ENCODE measurements at regions not wholly inside any gene's neighbourhood (a gene's known extent, or its start where the extent isn't known, plus 50 kb on each side); places are given as distances from the start of the nearest gene placed in this dataset.

DNA sequence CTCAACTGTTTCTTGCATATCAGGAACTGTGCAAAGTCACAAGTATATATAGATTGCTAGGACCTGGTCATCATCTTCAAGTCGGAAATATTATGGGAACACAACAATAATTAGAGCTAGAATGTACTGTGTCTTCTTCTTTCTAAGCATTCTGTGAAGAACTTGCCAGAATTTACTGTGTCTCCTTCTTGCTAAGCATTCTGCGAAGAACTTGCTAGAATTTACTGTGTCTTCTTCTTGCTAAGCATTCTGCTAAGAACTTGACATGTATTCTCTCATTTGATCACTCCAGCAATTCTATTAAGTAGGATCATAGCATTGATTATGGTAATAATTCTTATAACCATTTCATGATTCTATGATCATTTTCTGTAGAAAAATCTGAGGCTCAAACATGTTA lies 231.7 kb downstream of the FOXL1 start:
- no peak for DNase-seq

DNA sequence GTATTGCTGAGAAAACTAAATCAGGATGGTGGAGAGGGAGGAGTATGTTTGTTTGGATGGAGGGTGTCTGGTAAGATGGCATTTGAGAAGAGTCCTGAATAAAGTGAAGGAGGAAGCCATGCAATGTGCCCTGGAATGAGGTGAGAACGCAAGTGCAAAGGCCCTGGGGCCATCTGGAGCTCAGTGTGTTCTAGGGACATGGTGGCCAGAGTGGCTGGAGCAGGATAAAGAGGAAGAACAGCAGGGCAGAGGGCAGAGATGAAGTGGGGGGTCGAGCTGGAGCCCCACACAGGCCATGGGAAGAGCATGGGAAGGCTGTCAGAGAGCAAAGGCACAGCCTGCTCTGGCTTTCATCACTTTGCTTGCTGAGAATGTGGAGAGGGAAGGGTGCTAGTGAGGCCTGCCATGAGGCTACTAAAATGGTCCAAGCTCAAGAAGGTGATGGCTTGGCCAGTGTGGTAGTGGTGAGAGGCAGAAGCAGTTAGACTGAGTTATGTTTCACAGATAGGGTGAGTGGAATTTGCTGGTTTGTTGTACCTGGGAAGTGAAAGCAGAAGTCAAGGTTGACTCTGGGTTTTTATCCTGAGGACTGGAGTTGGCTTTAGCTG lies 234.1 kb downstream of the FOXL1 start:
- no peak for DNase-seq

DNA sequence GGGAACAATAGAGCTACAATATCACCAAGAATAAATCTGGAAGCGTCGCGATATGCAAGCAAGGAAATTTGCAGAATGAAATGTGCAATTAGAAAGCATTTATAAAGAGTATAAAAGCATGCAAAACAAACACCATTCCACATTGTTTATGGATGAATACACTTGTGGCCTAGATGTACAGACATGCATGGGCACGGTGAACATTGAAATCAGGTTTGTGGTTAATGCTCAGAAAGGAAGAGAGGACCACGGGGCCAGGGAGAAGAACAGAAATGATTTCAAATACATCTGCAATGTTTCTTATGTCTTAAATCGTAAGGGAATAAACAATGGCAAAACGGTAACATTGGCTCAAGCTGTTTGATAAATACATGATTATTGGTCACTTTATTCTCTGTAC lies 235.9 kb downstream of the FOXL1 start:
- DNase-seq: no peak

DNA sequence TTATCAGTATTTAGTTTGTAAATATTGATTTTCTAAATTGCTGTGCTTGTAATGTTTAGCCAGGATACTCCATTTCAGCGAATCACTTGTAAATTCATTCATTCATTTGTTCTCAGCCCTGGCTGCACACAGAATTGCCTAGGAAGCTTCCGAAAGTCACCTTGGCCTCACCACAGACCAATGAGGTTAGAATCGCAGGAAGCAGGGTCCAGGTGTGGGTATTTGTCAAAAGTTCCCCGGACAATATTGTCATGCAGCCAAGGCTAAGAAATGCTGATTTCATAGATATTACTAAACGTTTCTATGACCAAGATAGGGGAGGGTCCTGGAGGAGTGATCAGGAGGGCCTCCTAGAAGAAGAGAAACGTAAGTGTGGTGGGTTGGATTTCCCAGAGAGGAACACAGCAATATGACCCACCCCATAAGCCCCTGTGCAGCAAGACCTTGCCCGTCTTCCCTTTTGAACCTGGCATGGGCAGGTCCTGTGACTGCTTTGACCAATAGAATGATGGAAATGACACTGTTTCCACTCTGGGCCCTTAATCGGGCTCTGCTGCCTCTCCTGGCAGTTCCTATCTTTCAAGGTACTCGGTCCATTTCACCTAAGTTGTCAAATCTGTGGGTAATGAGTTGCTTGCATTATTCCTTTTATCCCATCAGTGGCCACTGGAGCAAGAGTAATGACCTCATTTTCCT lies 238.7 kb downstream of the FOXL1 start:
- no peak for DNase-seq

DNA sequence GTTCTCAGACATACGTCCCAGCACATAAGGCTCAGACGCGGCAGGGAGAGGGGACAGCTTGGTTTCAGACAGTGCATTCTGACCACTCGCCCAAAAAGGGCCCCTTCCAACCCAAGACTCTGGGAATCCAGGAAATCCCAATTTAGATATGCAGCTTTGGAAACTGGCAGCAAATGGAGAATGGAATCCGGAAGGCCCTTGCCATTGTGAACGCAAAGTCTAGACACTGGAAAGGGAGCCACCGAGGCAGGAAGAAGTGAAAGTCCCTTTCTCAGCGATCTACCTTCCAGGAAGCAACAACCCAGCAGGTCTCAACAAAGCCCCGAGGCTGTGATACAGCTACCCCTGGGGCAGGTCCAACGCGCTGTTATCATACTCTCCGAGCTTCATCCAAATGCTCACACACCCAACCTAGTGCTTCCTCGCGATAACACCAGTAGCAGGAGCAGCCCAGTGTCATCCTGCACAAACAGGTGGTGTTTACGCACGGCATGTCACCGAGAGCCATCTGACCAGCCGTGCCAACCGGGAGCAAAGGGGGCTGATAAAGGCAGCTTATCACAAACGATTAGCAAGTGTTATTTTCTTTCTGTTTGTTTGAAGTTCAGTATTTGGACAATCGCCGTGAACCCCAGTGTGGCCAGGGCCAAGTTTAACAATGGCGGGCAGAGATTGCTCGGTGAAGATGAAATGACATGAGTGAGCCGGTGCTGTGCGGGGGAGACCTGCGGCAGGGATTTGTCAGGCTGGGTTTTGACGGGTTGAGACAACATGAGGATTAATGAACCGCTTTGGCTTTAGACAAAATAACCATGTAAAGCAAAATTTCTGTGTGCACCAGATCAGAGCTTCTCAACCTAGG lies 240.6 kb downstream of the FOXL1 start:
- DNase-seq: no peak

DNA sequence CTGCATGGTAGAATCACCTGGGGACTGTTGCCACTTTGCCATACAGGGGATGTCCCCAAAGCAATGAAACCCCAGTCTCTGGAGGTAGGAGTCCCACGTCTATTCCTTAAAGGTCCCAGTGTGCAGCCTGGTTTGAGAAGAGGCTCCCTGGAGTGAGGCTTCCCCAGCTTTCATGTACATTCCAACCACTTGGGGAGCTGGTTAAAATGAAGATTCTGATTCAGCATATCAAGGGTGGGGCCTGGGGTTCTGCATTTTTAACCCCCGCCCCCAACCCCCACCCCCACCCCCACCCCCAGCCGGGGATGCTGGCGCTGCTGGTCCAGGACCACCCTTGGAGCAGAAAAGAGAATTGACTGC lies 241.2 kb downstream of the FOXL1 start:
- DNase-seq: no peak

DNA sequence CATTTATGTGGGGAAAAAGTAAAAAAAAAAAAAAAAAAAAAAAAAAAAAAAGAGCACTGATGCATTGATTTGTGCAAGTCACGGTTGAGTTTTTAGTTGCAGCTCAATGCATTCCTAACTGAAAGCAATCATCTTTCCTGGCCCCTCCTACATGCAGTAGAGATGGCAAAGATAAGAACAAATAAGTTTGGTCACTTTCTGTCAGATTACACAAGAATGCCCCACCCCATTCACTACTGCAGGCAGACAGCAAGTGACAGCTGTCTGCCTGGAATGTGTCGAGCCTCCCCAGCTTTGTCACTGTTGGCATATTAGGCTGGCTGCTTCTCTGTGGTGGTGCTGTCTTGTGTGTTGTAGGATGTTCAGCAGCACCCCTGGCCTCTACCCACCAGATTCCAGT lies 243.5 kb downstream of the FOXL1 start:
- DNase-seq: no peak

DNA sequence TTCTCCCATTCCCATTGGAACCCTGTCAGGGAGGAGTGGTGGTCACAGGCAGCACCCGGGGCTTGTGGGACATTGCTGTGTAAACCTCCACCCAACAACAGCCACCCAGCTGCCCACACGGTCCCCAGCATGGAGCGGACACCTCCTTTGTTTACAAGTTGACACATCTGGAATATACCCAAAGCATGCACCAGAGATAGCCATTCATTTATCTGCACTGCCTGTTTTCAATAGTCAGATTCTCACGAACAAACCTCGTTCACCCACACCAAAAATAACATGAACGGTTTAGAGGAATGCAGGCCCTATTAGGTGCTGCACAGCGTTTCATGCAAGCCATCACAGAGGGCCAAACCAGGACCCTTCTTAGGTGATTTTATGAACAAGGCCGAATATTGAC lies 244.8 kb downstream of the FOXL1 start:
- no peak for DNase-seq

DNA sequence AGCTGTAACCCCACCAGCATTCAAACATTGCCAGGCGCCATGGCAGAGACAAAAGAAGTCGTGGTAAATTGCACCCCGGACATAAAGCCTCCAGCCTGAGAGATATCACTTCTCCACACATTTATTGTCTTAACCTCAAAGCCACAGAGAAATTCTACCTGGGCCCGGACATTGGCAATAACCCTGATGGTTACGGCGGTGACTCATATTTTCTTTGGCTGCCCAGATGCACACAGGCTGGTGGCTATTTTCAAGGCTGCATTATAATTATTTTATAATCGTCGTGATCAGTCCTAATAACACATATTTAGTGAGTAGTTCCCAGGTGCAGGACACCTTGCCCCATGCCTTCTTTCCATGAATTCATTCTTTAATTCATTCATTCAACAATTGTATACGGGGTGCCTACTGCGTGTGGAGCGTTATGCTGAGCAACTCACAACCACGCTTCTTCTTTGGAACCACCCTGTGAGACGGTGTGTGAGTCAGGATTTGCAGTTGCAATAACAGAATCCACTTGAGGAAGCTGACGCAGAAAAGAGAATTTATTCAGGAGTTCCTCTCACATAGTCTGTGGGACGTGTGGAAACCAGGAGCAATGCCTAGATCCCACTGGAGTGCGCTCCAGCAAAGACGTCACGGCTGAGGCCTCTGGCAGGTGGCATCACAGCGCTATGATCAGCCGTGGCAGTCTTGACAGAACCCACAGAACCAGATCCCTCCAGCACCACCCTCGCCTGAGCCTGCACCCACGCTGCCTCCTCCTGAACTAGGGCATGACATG lies 245.7 kb downstream of the FOXL1 start:
- DNase-seq: no peak

DNA sequence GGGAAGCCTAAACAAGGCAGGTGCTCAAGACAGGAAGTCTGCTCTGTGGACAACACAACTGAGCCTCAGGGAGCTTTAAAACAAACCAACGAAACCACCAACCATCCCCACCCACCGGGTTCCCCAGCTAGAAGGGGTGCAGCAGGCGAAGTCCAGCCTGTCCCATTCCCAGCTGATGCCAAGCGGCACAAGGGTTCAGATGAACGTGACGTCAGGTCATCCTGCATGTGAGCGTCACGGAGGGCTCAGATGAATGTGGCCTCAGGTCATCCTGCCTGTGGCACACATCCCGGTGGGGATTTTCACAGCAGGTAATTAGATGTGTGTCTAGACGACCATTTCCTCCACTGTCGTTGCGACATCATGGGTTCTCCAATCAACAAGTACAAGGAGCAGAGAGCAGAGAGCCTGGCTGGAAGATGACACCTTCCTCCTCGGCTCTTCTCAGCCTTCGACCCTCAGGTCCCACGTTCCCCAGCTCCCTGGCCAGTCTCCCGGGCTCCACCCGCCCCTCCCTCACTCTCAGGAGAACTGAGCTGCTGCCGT lies 246.5 kb downstream of the FOXL1 start:
- no peak for DNase-seq

DNA sequence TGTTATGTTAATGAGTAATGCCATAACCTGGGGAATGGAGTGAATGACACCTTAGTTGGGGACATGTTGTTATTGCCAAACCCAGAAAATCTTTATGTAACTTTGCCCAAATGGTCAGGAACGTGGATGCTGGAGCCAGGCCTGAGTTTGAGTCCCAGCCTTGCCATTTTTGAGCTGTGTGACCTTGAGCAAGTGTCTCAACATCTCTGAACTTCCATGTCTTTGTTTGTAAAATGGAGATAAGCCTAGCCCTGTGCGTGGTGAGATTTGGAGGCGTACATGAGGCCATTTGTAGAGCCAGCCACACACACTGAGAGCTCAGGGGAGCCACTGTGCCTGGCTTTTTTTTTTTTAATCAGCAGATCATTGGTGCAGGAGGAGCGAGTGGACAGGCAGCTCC lies 247.3 kb downstream of the FOXL1 start:
- DNase-seq: no peak

DNA sequence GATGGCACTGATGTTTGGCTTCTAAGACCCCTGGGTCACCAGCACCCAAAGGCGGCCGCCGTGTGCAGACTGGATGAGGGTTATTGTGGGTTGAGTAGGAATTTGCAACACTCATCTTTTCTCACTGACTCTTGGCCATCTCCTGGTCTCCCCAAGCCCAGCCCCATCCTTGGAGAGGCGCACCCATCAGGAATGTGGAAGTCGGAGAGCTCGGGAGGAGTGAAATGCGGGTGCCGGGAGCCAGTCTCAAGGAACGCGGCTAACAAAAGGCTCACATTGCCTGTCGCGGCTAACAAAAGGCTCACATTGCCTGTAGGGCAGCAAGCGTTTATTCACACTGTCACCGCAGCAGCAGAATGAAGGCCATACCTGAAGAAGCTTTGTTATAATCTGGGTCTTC lies 248.6 kb downstream of the FOXL1 start:
- no peak for DNase-seq

DNA sequence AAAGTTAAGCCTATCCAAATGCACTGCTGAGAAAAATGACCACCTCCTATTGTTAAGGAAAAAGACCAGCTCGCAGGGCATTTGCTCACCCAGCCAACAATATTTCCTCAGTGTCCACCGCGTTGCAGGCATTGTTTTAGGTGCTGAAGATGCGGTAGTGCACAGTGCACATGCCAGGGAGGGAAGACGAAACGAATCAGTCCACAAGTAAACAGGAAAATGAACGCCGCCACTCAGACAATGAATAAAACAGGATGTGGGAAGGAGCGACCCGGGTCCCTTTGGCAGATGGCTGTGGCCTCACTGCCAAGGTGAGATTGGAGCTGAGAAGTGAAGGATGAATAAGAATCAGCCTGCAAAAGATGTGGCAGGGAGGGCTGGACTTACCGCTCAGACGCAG lies 249.2 kb downstream of the FOXL1 start:
- no peak for DNase-seq

DNA sequence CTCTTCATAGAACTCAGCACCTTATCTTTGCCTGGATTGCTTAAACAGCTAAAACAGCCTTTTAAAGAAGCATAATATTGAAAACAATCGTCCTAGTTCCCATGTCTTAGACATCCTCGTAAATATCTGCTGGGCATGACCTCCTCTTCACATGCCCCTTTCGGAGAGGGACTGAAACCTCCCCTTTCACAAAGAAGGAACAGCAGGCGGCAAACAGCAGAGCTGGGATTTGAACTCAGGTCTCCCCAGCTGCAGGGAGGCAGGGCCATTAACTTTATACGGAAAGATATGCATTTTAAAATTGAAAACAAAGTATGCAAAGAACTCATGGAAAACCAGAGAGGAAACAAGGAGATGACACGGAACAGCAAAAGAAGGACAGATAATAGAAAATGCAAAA lies 249.9 kb downstream of the FOXL1 start:
- DNase-seq: no peak

DNA sequence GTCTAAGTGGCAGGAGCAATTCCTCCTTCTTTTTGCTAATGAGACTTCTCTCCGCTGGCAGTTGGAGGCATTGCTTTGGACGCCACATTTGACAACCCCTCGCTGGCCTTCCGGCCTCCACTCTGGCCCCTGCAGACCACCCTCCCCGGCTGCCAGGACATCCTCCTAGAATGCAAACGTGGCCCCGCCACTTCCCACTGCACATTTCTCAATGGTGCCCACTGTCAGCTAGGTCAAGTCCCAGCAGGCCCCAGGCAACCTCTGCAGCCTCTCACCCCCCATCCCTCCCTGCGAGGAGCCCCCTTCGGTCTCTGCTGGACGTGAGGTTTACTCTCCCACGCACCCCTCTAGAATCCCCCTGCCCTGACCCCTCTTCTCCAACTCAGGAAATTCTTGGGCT lies 250.3 kb downstream of the FOXL1 start:
- no peak for DNase-seq

DNA sequence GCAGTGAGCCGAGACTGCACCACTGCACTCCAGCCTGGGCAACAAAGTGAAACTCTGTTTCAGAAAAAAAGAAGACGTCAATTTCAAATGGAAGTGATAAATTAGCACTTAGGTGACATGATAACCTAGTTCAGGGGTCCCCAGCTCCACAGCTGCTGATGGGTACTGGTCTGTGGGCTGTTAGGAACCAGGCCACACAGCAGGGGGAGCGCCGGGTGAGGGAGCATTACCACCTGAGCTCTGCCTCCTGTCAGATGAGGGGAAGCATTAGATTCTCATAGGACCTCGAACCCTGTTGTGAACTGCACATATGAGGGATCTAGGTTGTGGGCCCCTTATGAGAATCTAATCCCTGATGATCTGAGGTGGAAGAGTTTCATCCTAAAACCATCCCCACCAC lies 253.0 kb downstream of the FOXL1 start:
- DNase-seq: no peak

DNA sequence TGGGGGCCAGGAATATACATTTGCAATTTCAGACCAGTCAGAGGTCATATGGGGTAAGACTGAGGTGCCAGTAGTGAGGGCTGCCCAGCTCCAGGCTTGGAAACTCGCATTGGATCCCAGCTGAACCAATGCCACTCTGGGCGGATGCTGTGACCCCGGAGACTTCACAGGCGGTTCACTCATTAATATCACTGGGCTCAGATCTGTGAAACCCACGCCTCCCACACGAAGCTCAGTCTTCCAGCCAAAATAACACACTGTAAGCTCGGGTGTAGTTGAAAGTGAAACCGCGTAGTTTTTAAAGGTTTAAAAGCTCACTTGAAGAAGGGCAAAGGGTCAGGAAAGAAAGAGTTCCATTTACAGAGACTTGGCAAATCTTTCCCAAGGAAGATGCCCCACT lies 254.8 kb downstream of the FOXL1 start:
- DNase-seq: no peak

DNA sequence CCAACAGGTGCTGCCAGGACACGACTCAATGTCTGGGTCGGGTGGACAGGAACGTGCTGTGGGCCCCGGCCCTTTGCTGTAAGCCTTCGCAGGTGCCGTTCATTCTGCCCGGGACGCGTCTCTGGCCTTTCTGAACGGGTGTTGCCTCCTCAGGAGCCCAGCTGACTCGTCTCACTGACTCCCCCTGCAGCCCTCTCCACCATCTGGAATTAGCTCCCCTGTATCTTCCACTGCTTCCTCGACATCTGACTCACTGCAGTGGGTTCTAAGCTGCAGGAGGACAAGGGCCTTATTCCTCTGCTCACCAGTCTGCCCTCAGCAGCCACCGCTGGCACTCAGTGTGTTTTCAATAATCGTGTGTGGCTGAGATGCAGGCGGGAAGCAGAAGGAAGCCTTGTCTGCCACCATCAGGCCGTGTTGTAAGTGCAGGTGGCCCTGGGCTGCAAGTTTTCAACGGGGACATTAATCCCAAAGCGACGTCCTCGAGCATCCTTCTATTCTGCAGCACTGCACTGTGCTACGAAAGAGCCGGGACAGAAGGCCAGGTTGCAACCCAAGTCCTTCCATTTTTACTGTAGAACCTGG lies 256.2 kb downstream of the FOXL1 start:
- DNase-seq: no peak

DNA sequence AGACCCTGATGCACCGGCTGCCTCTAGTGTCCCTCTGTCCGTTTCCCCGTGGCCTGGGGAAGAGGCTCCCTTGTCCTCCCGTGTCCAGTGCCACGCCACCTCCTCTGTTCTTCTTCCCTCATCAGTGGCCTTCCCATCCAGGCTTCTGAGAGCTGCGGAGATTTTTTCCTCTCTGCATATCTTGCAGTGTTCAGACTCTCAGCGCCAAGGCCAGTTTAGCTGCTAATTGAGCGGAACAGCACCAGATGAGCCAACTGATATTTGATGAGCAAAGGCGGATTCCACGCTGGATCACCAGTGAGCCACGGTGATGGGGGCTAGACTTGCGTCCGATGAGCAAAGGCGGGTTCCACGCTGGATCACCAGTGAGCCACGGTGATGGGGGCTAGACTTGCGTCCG lies 257.6 kb downstream of the FOXL1 start:
- no peak for DNase-seq

DNA sequence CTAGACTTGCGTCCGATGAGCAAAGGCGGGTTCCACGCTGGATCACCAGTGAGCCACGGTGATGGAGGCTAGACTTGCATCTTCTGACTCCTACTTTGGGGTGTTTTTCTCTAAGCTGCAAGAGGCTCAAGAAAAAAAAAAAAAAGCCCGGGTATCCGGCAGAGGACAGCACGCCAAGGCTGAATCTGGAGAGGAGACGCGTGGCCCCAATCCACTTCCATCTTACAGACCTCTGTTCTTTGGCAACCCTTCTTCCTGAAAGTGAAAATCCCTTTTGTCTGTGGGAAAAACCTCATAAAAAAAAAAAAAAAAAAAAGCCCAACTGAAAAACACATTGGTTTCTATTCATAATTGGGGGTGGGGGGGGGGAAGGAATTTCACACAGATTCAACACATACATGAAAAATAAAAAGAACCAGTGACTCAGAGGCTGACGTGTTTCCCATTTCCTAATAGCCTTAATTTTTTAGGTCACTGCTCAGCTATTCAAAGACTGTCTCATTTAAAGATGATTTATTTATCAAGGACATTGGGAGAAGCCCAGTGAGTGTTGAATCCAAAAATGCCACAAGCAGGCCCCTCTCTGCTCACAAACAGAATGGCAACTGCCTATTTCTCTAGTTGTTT lies 258.3 kb downstream of the FOXL1 start:
- DNase-seq: no peak

DNA sequence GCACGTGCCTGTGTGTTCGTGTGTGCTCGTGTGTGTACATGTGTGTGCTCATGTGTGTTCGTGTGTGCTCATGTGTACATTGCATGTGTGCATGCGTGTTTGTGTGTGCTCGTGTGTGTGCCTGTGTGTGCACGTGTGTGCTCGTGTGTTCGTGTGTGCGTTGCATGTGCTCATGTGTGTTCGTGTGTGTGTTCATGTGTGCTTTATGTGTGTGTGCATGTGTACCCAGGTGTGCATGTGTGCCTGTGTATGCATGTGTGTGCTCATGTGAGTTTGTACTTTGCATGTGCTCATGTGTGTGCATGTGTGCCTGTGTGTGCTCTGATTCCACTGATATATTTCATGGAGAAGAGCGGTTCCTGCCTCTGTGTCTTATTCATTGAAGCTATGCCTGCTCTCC lies 265.5 kb downstream of the FOXL1 start:
- no peak for DNase-seq

DNA sequence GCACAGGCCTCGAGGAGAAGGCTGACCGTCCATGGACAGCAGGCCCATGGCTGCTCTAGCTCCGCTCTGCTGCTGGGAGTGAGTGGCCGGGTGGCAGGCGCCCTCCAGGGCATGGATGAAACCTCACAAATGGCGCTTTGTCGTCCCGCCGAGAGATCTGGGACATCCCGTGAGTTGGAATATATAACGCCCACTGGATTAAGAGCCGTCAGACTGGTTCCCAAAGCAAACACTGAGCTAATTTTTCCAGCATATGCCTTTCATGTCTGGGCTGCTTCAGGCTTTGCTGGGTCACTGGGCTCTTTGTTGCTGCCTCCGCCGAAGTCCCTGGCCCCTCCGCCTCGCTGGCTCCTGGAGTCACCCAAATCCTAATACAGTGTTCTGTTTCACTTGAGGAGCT lies 266.3 kb downstream of the FOXL1 start:
- DNase-seq: no peak

All from NCI-H1105 (cell line).